HepG2 (cell line): ENCODE measurements at regions not wholly inside any gene's neighbourhood (a gene's known extent, or its start where the extent isn't known, plus 50 kb on each side); places are given as distances from the start of the nearest gene placed in this dataset.

Experiments
- ATAC-seq: fragments of 200-7000 bp; cut with Tn5 transposase; 3 replicates; pipeline ENCODE4 v1.9.1; 2020; ENCODE audit warnings: mild to moderate bottlenecking, moderate library complexity
- BruUV-seq: library from RNA; stranded (reverse); fragments of 400-500 nt; replicated peaks from 2 replicates; lab custom pipeline; 2021; lab: Mats Ljungman, UMichigan
- CTCF ChIA-PET: fragments of 300-600 bp; formaldehyde crosslinking; extraction: SDS; loops from one replicate; lab custom pipeline; 2021; ENCODE audit warnings: low total read pairs, inconsistent platforms, low intra/inter-chr PET ratio; lab: Yijun Ruan, JAX
- POLR2A ChIA-PET: fragments of 350-600 bp; sonication (Branson Sonifier 250); formaldehyde crosslinking; loops from one replicate; lab custom pipeline; 2020; ENCODE audit warnings: antibody characterized with exemption, inconsistent platforms; lab: Yijun Ruan, JAX
- DNase-seq: peaks from one replicate; pipeline ENCODE4 v3.0.0-alpha.2; 2015; ENCODE audit warnings: low spot score
- FAIRE-seq: peaks from 3 replicates; lab custom pipeline; 2011; peaks lifted over from hg19 to GRCh38; lab: Jason Lieb, UNC
- H2AFZ ChIP-seq: one replicate; pipeline ENCODE4 v1.6.1; 2011; ENCODE audit warnings: low read length, inconsistent platforms
- H3K27ac ChIP-seq: fragments of 300-600 bp; 3 replicates; pipeline ENCODE4 v1.8.0; 2011; ENCODE audit warnings: mixed run types, mild to moderate bottlenecking, mixed read lengths, low read length, inconsistent platforms; ENCODE audit not compliant: insufficient read depth; ENCODE audit errors: extremely low read length
- H3K27me3 ChIP-seq, 2 experiments: fragments of 200-600 bp in 1 of 2; 2 replicates in 1 of 2; 3 replicates in 1 of 2; pipeline versions ENCODE4 v1.6.0 to v1.8.0; 2011; ENCODE audit warnings: low read length in 2 of 2, mild to moderate bottlenecking in 2 of 2, moderate library complexity in 2 of 2, inconsistent platforms in 1 of 2; ENCODE audit not compliant: insufficient read depth in 2 of 2, control insufficient read depth in 1 of 2
- H3K36me3 ChIP-seq, 2 experiments: fragments of 200-600 bp in 1 of 2; replicated peaks in 1 of 2; 2 replicates in 1 of 2; 3 replicates in 1 of 2; pipeline versions ENCODE4 v1.5.1 to v1.8.0; 2011; ENCODE audit warnings: low read length in 2 of 2, inconsistent platforms in 1 of 2; ENCODE audit not compliant: insufficient read depth in 2 of 2, control insufficient read depth in 1 of 2
- H3K4me1 ChIP-seq: 2 replicates; pipeline ENCODE4 v1.5.1; 2012; ENCODE audit warnings: low read length, inconsistent platforms; ENCODE audit not compliant: insufficient read depth
- H3K4me2 ChIP-seq: 2 replicates; pipeline ENCODE4 v1.6.0; 2011; ENCODE audit warnings: low read depth, low read length, inconsistent platforms
- H3K4me3 ChIP-seq, 3 experiments: fragments of 200-600 bp in 1 of 3; sonication (generic), shearing (Covaris generic) in 1 of 3; replicated peaks in 1 of 3; 2 replicates each; pipeline ENCODE4 v1.5.1; 2011 to 2016; ENCODE audit warnings: low read length in 3 of 3, inconsistent platforms in 2 of 3, low read depth in 2 of 3, mild to moderate bottlenecking in 2 of 3, control low read depth in 1 of 3, mixed read lengths in 1 of 3; ENCODE audit not compliant: insufficient read depth in 1 of 3
- H3K79me2 ChIP-seq: one replicate; pipeline ENCODE4 v1.6.1; 2011; ENCODE audit warnings: low read length, inconsistent platforms; ENCODE audit not compliant: insufficient read depth
- H3K9ac ChIP-seq: 2 replicates; pipeline ENCODE4 v1.6.0; 2011; ENCODE audit warnings: mild to moderate bottlenecking, low read depth, low read length, inconsistent platforms; ENCODE audit not compliant: insufficient read depth
- H3K9me3 ChIP-seq: 2 replicates; pipeline ENCODE4 v1.5.1; 2012; ENCODE audit warnings: mild to moderate bottlenecking, low read length
- H4K20me1 ChIP-seq: 2 replicates; pipeline ENCODE4 v1.6.0; 2011; ENCODE audit warnings: inconsistent platforms, mild to moderate bottlenecking, low read length, moderate library complexity; ENCODE audit not compliant: insufficient read depth
- KAT2B ChIP-seq: fragments of 150-350 bp; IDR thresholded peaks from 2 replicates; pipeline ENCODE4 v1.6.1; 2014; ENCODE audit warnings: low read depth, low read length, borderline replicate concordance
- NR2C2 ChIP-seq: sonication (generic); formaldehyde crosslinking; IDR thresholded peaks from 2 replicates; pipeline ENCODE4 v1.4.0; 2020; ENCODE audit warnings: missing genetic modification reagents, mild to moderate bottlenecking, moderate library complexity, borderline replicate concordance
- ZNF563 ChIP-seq: sonication (generic); formaldehyde crosslinking; IDR thresholded peaks from 2 replicates; pipeline ENCODE4 v1.8.0; 2022; ENCODE audit warnings: mild to moderate bottlenecking, moderate library complexity, missing genetic modification reagents
- ZNF780A ChIP-seq: sonication (generic); formaldehyde crosslinking; IDR thresholded peaks from 2 replicates; pipeline ENCODE4 v1.8.0; 2022; ENCODE audit warnings: mild to moderate bottlenecking, missing genetic modification reagents, moderate library complexity
- WGBS: methylation state at CpG from one replicate; pipeline ENCODE4 v1.1.6; 2017; ENCODE audit warnings: low lambda C conversion rate; 5-methylcytosine and 5-hydroxymethylcytosine counted together
- in situ Hi-C: cut with HindIII; loops from 2 replicates; pipeline ENCODE4 v1.10.0; 2017; ENCODE audit warnings: low pct_unique_long_range_greater_than_20kb; ENCODE audit not compliant: extremely low pct_ligation_motif_present
- intact Hi-C: fragments of 100-400 bp; cut with micrococcal nuclease; formaldehyde crosslinking; loops from one replicate; pipeline ENCODE4 v1.10.0; 2022; ENCODE audit not compliant: unreplicated experiment
- TF ChIP-seq, protein P1 (sequence below): sonication (generic); formaldehyde crosslinking; IDR thresholded peaks from 2 replicates; pipeline ENCODE4 v1.8.1; 2023; ENCODE audit warnings: mild to moderate bottlenecking, missing genetic modification reagents
- TF ChIP-seq, protein P2 (sequence below): sonication (generic); formaldehyde crosslinking; IDR thresholded peaks from 2 replicates; pipeline ENCODE4 v1.5.1; 2020; ENCODE audit warnings: mild to moderate bottlenecking, moderate library complexity, missing genetic modification reagents
- TF ChIP-seq, protein P3 (sequence below), 2 experiments: sonication (generic) in 1 of 2; formaldehyde crosslinking in 1 of 2; IDR thresholded peaks; 2 replicates each; pipeline versions ENCODE4 v1.5.1 to v1.6.1; 2011 to 2020; ENCODE audit warnings: borderline replicate concordance in 1 of 2, low read depth in 1 of 2, low read length in 1 of 2, mild to moderate bottlenecking in 1 of 2, missing genetic modification reagents in 1 of 2, moderate library complexity in 1 of 2
- TF ChIP-seq, protein P4 (sequence below): sonication (generic); formaldehyde crosslinking; IDR thresholded peaks from 2 replicates; pipeline ENCODE4 v1.4.0; 2020; ENCODE audit warnings: mild to moderate bottlenecking, missing genetic modification reagents

DNA sequence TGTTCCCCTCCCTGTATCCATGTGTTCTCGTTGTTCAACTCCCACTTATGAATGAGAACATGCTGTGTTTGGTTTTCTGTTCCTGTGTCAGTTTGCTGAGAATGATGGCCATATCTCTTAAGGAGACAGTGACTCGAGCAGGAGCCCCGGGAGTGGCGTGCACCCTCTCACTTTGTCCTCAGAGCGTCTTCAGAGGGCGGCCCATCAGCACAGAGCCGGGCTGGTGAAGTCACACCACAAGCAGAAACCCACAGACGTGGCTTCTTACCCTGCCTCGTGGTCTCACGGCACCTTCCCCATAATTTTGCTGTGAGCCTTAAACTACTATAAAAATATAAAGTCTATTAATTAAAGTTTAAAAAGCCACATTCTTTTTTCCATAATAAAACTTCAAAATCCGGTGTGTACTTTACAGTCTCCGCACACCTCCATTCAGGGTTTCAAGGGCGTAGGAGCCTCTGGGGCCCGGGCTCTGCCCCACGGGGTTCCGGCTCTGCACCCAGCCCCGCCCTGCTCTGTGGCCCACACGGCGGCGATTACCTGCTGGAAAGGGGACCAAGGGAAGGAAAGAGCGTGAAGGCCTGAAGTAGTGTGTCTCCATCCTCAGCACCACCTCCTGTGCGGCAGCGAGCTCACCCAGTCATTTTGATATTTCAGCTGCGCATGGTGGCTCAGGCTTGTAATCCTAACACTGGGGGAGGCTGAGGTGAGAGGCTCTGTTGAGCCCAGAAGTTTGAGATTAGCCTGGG lies 101.3 kb upstream of the SOX1 start:
- H2AFZ ChIP-seq, result no peak overlapping the region
- ChIA-PET POLR2A (no interaction called here), CTCF (no interaction called here)
- no peak for ATAC-seq
- H3K4me1 ChIP-seq, result no peaks in the 10 kb centered on the region
- H3K4me2 ChIP-seq, result no peak overlapping the region
- WGBS, result 44% methylated on average over 24 of the region's 24 CpGs
- H4K20me1 ChIP-seq, result no peaks in the 10 kb centered on the region
- H3K36me3 ChIP-seq, result no peaks in the 10 kb centered on the region
- H3K27ac ChIP-seq, result no peak overlapping the region
- no peak overlapping the region for H3K9ac ChIP-seq
- DNase-seq, result no peak
- H3K9me3 ChIP-seq, result no peaks in the 10 kb centered on the region
- TF ChIP-seq, protein P1, sequence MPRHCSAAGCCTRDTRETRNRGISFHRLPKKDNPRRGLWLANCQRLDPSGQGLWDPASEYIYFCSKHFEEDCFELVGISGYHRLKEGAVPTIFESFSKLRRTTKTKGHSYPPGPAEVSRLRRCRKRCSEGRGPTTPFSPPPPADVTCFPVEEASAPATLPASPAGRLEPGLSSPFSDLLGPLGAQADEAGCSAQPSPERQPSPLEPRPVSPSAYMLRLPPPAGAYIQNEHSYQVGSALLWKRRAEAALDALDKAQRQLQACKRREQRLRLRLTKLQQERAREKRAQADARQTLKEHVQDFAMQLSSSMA (CRISPR knock-in tag), result no peak
- TF ChIP-seq ZNF563 (CRISPR knock-in tag), result no peak
- H3K4me3 ChIP-seq, result no peak overlapping the region
- no TSS peak for BruUV-seq
- intact Hi-C loops (no loop called here), in situ Hi-C loops (no loop called here)
- FAIRE-seq, result no peak
- H3K79me2 ChIP-seq, result no peaks in the 10 kb centered on the region
- peaks cover 7 to 35% of the 10 kb centered on the region in 2 experiments; a peak in 4 of 5 replicates for H3K27me3 ChIP-seq

DNA sequence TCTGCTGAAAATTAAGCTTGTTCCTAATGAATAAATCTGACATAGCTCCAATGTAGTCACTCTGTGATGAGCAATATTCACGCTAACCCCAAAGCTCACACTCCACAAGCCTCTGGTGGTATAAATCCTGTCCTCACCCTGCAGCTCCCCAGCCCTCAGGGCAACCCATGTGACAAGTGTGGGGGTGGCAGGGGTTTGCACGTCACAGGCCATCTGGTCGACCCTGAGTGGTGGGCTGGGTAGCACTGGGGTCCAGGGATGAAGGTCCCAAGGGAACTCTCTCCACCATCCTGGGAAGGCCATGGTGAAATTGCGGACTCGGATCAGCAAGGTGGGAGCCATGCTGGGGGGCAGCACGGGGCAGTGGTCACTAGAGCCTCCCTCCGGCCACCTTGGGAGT lies 100.0 kb upstream of the SOX1 start:
- Histone ChIP-seq H3K9ac (no peak overlapping the region), H3K9me3 (no peaks in the 10 kb centered on the region), H4K20me1 (no peaks in the 10 kb centered on the region), H3K4me1 (no peaks in the 10 kb centered on the region), H3K27me3 (peaks cover 7 to 46% of the 10 kb centered on the region in 2 experiments; a peak in 4 of 5 replicates), H3K4me2 (no peak overlapping the region), H2AFZ (no peak overlapping the region), H3K79me2 (no peaks in the 10 kb centered on the region), H3K27ac (no peak overlapping the region), H3K4me3 (no peak overlapping the region), H3K36me3 (no peaks in the 10 kb centered on the region)
- no peak for ATAC-seq
- 44% methylated on average over 1 of the region's 7 CpGs for WGBS
- CTCF ChIA-PET, result no interaction called here
- no peak for DNase-seq
- in situ Hi-C loops, result no loop called here
- intact Hi-C loops, result no loop called here
- POLR2A ChIA-PET, result no interaction called here
- no peak for FAIRE-seq
- BruUV-seq, result no TSS peak
- no peak for TF ChIP-seq ZNF780A
- no peak for TF ChIP-seq NR2C2
- TF ChIP-seq, protein P2, sequence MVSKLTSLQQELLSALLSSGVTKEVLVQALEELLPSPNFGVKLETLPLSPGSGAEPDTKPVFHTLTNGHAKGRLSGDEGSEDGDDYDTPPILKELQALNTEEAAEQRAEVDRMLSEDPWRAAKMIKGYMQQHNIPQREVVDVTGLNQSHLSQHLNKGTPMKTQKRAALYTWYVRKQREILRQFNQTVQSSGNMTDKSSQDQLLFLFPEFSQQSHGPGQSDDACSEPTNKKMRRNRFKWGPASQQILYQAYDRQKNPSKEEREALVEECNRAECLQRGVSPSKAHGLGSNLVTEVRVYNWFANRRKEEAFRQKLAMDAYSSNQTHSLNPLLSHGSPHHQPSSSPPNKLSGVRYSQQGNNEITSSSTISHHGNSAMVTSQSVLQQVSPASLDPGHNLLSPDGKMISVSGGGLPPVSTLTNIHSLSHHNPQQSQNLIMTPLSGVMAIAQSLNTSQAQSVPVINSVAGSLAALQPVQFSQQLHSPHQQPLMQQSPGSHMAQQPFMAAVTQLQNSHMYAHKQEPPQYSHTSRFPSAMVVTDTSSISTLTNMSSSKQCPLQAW (CRISPR knock-in tag), result no peak
- TF ChIP-seq, protein P3, sequence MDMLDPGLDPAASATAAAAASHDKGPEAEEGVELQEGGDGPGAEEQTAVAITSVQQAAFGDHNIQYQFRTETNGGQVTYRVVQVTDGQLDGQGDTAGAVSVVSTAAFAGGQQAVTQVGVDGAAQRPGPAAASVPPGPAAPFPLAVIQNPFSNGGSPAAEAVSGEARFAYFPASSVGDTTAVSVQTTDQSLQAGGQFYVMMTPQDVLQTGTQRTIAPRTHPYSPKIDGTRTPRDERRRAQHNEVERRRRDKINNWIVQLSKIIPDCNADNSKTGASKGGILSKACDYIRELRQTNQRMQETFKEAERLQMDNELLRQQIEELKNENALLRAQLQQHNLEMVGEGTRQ (IDR thresholded peaks at IDR 0.05; ENCODE audit: low read depth, low read length), result no peak
- TF ChIP-seq, protein P3 (CRISPR knock-in tag; IDR thresholded peaks at IDR 0.05; ENCODE audit: borderline replicate concordance), result no peak
- TF ChIP-seq, protein P4, sequence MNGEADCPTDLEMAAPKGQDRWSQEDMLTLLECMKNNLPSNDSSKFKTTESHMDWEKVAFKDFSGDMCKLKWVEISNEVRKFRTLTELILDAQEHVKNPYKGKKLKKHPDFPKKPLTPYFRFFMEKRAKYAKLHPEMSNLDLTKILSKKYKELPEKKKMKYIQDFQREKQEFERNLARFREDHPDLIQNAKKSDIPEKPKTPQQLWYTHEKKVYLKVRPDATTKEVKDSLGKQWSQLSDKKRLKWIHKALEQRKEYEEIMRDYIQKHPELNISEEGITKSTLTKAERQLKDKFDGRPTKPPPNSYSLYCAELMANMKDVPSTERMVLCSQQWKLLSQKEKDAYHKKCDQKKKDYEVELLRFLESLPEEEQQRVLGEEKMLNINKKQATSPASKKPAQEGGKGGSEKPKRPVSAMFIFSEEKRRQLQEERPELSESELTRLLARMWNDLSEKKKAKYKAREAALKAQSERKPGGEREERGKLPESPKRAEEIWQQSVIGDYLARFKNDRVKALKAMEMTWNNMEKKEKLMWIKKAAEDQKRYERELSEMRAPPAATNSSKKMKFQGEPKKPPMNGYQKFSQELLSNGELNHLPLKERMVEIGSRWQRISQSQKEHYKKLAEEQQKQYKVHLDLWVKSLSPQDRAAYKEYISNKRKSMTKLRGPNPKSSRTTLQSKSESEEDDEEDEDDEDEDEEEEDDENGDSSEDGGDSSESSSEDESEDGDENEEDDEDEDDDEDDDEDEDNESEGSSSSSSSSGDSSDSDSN (CRISPR knock-in tag), result no peak
- TF ChIP-seq KAT2B, result no peak
